ENCODE measurements at regions not wholly inside any gene's neighbourhood (a gene's known extent, or its start where the extent isn't known, plus 50 kb on each side); places are given as distances from the start of the nearest gene placed in this dataset.
"Not testable (repeated sequence)": the region's sequence is repeated elsewhere in the genome, so short reads cannot be mapped to it uniquely, and the experiment has no call there.

GRCh38 chr4:66094070-66094469 is 423.8 kb upstream of the EPHA5 start:
- FAIRE-seq = no peak

GRCh38 chr4:66091786-66092185 is 421.5 kb upstream of the EPHA5 start:
- no peak for FAIRE-seq

- FAIRE-seq = no peak
Measured at GRCh38 chr4:66073961-66074360, 403.7 kb upstream of the EPHA5 start.

- no peak for FAIRE-seq
Measured at GRCh38 chr4:66071911-66072310, 401.6 kb upstream of the EPHA5 start.

GRCh38 chr4:66062921-66063320 is 392.6 kb upstream of the EPHA5 start:
- FAIRE-seq = no peak

- no peak for FAIRE-seq
Measured at GRCh38 chr4:66062044-66062443, 391.8 kb upstream of the EPHA5 start.

GRCh38 chr4:66059556-66059955 is 389.3 kb upstream of the EPHA5 start:
- no peak for FAIRE-seq

- no peak for FAIRE-seq
Measured at GRCh38 chr4:66059136-66059535, 388.8 kb upstream of the EPHA5 start.

GRCh38 chr4:66055999-66056398 is 385.7 kb upstream of the EPHA5 start:
- FAIRE-seq = no peak

GRCh38 chr4:66052426-66052825 is 382.1 kb upstream of the EPHA5 start:
- FAIRE-seq = no peak

GRCh38 chr4:66048861-66049260 is 378.6 kb upstream of the EPHA5 start:
- no peak for FAIRE-seq

- FAIRE-seq = no peak
Measured at GRCh38 chr4:66045913-66046312, 375.6 kb upstream of the EPHA5 start.

GRCh38 chr4:66035701-66036100 is 365.4 kb upstream of the EPHA5 start:
- no peak for FAIRE-seq

- no peak for FAIRE-seq
Measured at GRCh38 chr4:66034671-66035070, 364.4 kb upstream of the EPHA5 start.

- no peak for FAIRE-seq
Measured at GRCh38 chr4:66034262-66034661, 364.0 kb upstream of the EPHA5 start.

GRCh38 chr4:66032571-66032970 is 362.3 kb upstream of the EPHA5 start:
- no peak for FAIRE-seq

- no peak for FAIRE-seq
Measured at GRCh38 chr4:66028668-66029067, 358.4 kb upstream of the EPHA5 start.

- FAIRE-seq = no peak
Measured at GRCh38 chr4:66023061-66023460, 352.8 kb upstream of the EPHA5 start.

- FAIRE-seq = no peak
Measured at GRCh38 chr4:66017671-66018070, 347.4 kb upstream of the EPHA5 start.

- FAIRE-seq = no peak
Measured at GRCh38 chr4:66016240-66016639, 346.0 kb upstream of the EPHA5 start.

GRCh38 chr4:66014146-66014765 is 344.0 kb upstream of the EPHA5 start:
- no peak for FAIRE-seq

- FAIRE-seq = no peak
Measured at GRCh38 chr4:66000510-66001117, 330.3 kb upstream of the EPHA5 start.

GRCh38 chr4:65999518-65999871 is 329.2 kb upstream of the EPHA5 start:
- FAIRE-seq = no peak

- FAIRE-seq = not testable (repeated sequence)
Measured at GRCh38 chr4:65998807-65999517, 328.7 kb upstream of the EPHA5 start.

GRCh38 chr4:65983061-65983460 is 312.8 kb upstream of the EPHA5 start:
- no peak for FAIRE-seq
